ENCODE measurements at regions not wholly inside any gene's neighbourhood (a gene's known extent, or its start where the extent isn't known, plus 50 kb on each side); places are given as distances from the start of the nearest gene placed in this dataset.
"Not testable (repeated sequence)": the region's sequence is repeated elsewhere in the genome, so short reads cannot be mapped to it uniquely, and the experiment has no call there.

GRCh38 chr2:137888845-137889244 is 75.4 kb upstream of the HNMT start:
- no peak for DNase-seq (ENCODE audit: low spot score)

DNA sequence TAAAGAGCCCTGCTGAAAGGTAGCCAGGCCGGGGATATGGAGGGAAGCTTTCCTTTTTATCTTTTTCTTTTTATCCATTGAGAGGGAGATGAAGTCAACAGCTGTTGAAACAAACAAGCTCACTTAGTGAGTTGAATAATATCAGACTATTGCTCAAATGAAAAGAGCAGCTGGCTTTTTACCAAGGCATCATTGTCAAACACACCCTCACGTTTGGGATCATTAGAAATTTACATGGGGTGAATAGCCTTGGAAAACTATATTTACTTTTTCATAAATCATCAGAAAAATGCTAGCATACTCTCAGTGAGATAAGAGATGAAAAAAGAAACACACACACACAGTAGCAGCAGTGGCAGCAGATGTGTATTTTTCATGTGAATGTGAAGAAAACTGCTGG is 71.5 kb upstream of the HNMT start:
- DNase-seq (ENCODE audit: low spot score) = no peak

GRCh38 chr2:137893145-137893544 is 71.1 kb upstream of the HNMT start:
- DNase-seq (ENCODE audit: low spot score) = no peak

GRCh38 chr2:137896467-137896866 is 67.8 kb upstream of the HNMT start:
- no peak for DNase-seq (ENCODE audit: low spot score)

DNA sequence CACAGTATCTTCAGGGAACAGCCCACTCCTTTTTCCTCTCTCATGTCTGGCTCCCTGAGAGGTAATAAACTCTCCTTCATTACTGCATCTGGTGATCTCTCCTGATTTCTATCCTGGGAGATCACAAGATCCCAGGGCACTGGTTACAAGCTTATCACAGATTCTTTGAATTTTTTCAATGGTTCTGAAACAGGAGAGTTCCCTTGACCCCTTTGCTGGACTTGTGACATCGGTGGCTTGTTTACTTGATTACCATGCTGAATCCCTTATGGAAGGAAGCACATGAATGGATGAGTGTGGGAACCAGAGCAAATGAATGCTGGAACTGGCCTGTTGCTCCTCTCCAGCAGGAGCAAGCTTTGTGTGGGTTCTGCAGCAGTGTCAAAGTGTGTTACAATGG is 67.2 kb upstream of the HNMT start:
- no peak for DNase-seq (ENCODE audit: low spot score)

DNA sequence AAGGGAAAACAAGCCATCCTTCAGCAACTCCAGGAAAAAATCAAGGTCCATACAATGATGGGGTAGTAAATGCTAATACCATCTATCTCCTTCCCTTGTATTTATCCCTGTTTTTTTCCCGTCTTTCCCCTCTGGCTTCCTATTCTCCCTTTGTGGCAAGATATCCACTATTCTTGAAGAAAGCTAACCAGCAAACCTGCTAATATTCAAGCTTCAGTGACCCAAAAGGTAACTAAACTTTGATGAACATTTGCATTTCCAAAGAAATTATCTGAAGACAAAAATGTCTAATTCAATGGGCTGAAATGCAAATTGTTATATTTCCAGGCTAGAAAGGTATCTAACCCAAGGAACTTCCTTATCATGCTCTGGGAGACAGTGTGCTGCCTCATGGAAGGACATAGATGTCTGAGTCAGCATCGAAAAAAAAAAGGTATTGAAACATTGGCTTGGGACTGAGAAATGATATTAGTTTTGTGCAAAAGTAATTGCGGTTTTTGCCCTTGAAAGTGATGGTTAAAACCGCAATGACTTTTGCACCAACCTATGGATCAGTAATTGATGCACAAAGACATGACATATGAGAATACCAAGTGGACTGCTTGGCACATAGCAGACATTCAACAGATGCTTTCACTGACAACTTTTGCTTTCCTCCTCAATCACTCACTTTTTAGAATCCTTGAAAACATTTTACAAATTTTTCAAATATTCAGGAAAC is 63.7 kb upstream of the HNMT start:
- DNase-seq (ENCODE audit: low spot score) = no peak

- no peak for DNase-seq (ENCODE audit: low spot score)
Observed at GRCh38 chr2:137910641-137911040, 53.6 kb upstream of the HNMT start.

DNA sequence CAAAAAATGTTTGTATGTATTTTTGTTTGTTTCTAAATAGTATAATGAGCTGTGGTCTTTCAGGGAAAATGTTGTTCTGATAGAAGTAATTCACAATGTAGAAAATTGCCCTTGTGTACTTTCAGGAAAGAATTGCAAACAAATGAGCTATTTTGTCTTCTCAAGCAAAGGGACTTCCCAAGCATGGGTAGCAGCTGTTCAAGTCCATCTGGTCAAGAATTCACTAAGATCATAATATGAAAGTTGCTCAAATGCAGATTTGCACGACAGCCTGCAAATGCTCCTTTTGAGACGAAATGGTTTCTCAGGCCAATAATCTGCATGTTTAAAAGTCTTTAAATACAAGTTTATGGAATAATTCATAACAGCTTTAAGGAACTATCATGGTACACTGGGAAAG is 51.9 kb upstream of the HNMT start:
- DNase-seq (ENCODE audit: low spot score) = no peak

DNA sequence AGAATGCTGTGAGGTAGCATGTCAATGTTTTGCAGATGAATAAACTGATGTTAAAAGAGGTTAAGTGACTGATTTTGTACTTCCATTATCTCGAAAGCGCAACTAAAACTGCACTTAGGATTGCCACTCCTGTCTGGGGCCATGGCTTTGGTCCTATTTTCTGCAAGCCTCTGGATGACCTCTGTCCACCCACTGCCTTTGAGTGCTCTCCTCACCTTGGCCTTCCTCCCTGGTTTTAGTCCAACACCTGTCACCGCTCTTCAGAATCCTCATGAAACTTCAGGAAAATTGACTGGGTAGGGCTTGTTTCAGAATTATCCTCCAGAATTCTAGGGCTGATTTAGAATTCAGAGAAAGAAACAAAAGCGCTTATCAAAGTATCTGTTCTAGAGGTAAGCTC is 51.1 kb upstream of the HNMT start:
- no peak for DNase-seq (ENCODE audit: low spot score)

GRCh38 chr2:137913648-137914047 is 50.6 kb upstream of the HNMT start:
- DNase-seq (ENCODE audit: low spot score) = not testable (repeated sequence)
